ENCODE measurements at regions not wholly inside any gene's neighbourhood (a gene's known extent, or its start where the extent isn't known, plus 50 kb on each side); places are given as distances from the start of the nearest gene placed in this dataset.
A peak's percentile ranks its signal among the peaks of the same experiment; 100 is the strongest.
"Not testable (repeated sequence)": the region's sequence is repeated elsewhere in the genome, so short reads cannot be mapped to it uniquely, and the experiment has no call there.

DNA sequence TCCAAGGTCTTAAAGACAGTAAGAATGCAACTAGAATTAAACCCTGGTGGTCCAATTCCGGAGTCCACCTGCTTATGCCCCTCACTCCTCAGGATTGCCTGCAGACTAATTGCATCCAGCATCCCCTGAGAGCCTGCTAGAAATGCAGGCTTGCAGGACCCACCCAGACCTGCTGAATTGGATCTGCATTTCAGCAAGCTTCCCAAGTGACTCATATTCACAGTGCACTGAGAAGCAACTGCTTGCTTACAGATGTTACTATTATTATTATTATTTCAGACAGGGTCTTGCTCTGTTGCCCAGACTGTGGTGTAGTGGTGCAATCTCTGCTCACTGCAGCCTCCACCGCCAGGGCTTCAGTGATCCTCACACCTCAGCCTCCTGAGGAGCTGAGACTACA lies 83.5 kb upstream of the VGLL4 start:
- Mint-ChIP-seq H3K27me3 (peaks cover 16 to 18% of the 10 kb centered on the region in 2 donors), H3K36me3 (no peaks in the 10 kb centered on the region), H3K4me1 (peaks cover 4 to 5% (median 4%) of the 10 kb centered on the region in 3 donors), H3K27ac (no peak overlapping the region), H3K9me3 (no peaks in the 10 kb centered on the region), H3K4me3 (no peak overlapping the region)
- DNase-seq (no peak), ATAC-seq (replicated peaks in 1 of 4) (no peak)
- Histone ChIP-seq H3K27me3 (replicated peaks in 1 of 2; ENCODE audit: control insufficient read depth in 2 of 2, extremely low read depth in 1 of 2, insufficient read depth in 2 of 2, low read length in 1 of 2) (peaks cover 0 to 4% of the 10 kb centered on the region in 2 experiments), H3K4me3 (ENCODE audit: control insufficient read depth in 1 of 2, extremely low read depth in 1 of 2, low read length in 1 of 2) (no peak overlapping the region), H3K9me3 (no peaks in the 10 kb centered on the region), H3K4me1 (ENCODE audit: control insufficient read depth in 1 of 2, extremely low read depth in 1 of 2, insufficient read depth in 2 of 2, low read length in 2 of 2) (no peaks in the 10 kb centered on the region), H3K36me3 (ENCODE audit: control insufficient read depth in 2 of 2, extremely low read depth in 1 of 2, insufficient read depth in 1 of 2, low read length in 1 of 2) (no peaks in the 10 kb centered on the region), H3K27ac (ENCODE audit: low read length) (no peak overlapping the region)
- ChIA-PET CTCF (interaction anchor here in 1 of 2 donors (0.8 kb wide), 1 partner anchor 348 kb away, joined by 3 read pairs; no protein-coding TSS in a partner anchor), POLR2A (no interaction called here)
- 83% methylated on average over 2 of the region's 2 CpGs for WGBS (ENCODE audit: insufficient coverage)

- Mint-ChIP-seq H3K4me3 (no peak overlapping the region), H3K27me3 (peaks cover 16 to 19% of the 10 kb centered on the region in 2 donors), H3K9me3 (no peaks in the 10 kb centered on the region), H3K27ac (no peak overlapping the region), H3K36me3 (no peaks in the 10 kb centered on the region), H3K4me1 (peaks cover 4 to 5% (median 5%) of the 10 kb centered on the region in 3 donors)
- Histone ChIP-seq H3K4me1 (ENCODE audit: control insufficient read depth in 1 of 2, extremely low read depth in 1 of 2, insufficient read depth in 2 of 2, low read length in 2 of 2) (peaks cover 0 to under 1% of the 10 kb centered on the region in 2 experiments), H3K36me3 (ENCODE audit: control insufficient read depth in 2 of 2, extremely low read depth in 1 of 2, insufficient read depth in 1 of 2, low read length in 1 of 2) (no peaks in the 10 kb centered on the region), H3K9me3 (no peaks in the 10 kb centered on the region), H3K4me3 (ENCODE audit: control insufficient read depth in 1 of 2, extremely low read depth in 1 of 2, low read length in 1 of 2) (no peak overlapping the region), H3K27ac (ENCODE audit: low read length) (no peak overlapping the region), H3K27me3 (replicated peaks in 1 of 2; ENCODE audit: control insufficient read depth in 2 of 2, extremely low read depth in 1 of 2, insufficient read depth in 2 of 2, low read length in 1 of 2) (peaks cover 0 to 4% of the 10 kb centered on the region in 2 experiments)
- CTCF ChIA-PET: no interaction called here
- 84% methylated on average over 2 of the region's 3 CpGs for WGBS (ENCODE audit: insufficient coverage)
- DNase-seq (no peak), ATAC-seq (replicated peaks in 1 of 4) (no peak)
- POLR2A ChIA-PET: no interaction called here
These were observed 82.4 kb upstream of the VGLL4 start for GRCh38 chr3:11726146-11726545.

- H3K36me3 Mint-ChIP-seq; ATAC-seq (replicated peaks in 1 of 4); H3K36me3 ChIP-seq (ENCODE audit: control insufficient read depth in 2 of 2, extremely low read depth in 1 of 2, insufficient read depth in 1 of 2, low read length in 1 of 2); POLR2A ChIA-PET; H3K4me3 ChIP-seq (ENCODE audit: control insufficient read depth in 1 of 2, extremely low read depth in 1 of 2, low read length in 1 of 2); H3K27me3 ChIP-seq (replicated peaks in 1 of 2; ENCODE audit: control insufficient read depth in 2 of 2, extremely low read depth in 1 of 2, insufficient read depth in 2 of 2, low read length in 1 of 2); H3K27ac ChIP-seq (ENCODE audit: low read length); H3K27ac Mint-ChIP-seq; H3K9me3 Mint-ChIP-seq; DNase-seq; H3K4me1 ChIP-seq (ENCODE audit: control insufficient read depth in 1 of 2, extremely low read depth in 1 of 2, insufficient read depth in 2 of 2, low read length in 2 of 2); H3K9me3 ChIP-seq; CTCF ChIA-PET: not testable (repeated sequence)
- WGBS (ENCODE audit: insufficient coverage): 100% methylated on average over 1 of the region's 2 CpGs
- Mint-ChIP-seq H3K27me3 (peaks cover 16 to 20% of the 10 kb centered on the region in 2 donors), H3K4me3 (peak overlapping the region in 1 of 3 donors; percentile 18), H3K4me1 (peaks cover 11 to 13% (median 11%) of the 10 kb centered on the region in 3 donors)
These were observed 81.6 kb upstream of the VGLL4 start for GRCh38 chr3:11725340-11725641.

DNA sequence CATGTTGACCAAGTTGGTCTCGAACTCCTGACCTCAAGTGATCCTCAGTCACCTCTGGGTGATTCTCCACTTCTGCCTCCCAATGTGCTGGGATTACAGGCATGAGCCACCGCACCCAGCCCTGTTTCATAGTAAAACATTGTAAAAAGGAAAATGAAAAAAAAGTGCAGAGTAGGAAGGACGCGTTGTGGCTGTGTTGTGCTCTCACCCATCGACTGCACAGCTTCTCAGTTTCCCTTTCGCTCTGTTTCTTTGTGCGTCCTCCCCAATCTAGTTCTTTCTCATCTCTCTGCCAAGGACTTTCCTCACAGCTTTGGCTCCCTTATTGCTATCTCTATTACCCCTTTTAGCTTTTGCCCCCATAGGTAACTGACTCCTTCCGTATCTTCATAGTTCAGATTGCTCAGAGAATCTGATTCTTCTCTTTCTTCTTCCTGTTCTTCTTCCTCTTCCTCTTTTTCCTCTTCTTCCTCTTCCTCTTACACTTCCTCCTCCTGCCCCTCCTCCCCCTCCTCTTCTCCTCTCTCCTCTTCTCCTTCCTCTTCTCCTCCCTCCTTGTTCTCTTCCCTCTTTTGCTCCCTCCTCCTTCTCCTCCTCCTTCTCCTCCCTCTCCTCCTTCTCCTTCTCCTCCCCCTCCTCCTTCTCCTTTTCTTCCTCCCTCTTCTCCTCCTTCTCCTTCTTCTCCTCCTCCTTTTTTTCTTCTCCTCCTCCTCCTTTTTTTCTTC lies 81.1 kb upstream of the VGLL4 start:
- POLR2A ChIA-PET: no interaction called here
- peak overlapping the region in 1 of 2 donors; percentile 31 for H3K4me3 ChIP-seq (ENCODE audit: control insufficient read depth in 1 of 2, extremely low read depth in 1 of 2, low read length in 1 of 2)

GRCh38 chr3:11721479-11721878 lies 77.8 kb upstream of the VGLL4 start:
- Histone ChIP-seq H3K4me1 (ENCODE audit: control insufficient read depth in 1 of 2, extremely low read depth in 1 of 2, insufficient read depth in 2 of 2, low read length in 2 of 2) (peaks cover 0 to 21% of the 10 kb centered on the region in 2 experiments), H3K27ac (ENCODE audit: low read length) (no peak overlapping the region), H3K27me3 (replicated peaks in 1 of 2; ENCODE audit: control insufficient read depth in 2 of 2, extremely low read depth in 1 of 2, insufficient read depth in 2 of 2, low read length in 1 of 2) (peaks cover 0 to 9% of the 10 kb centered on the region in 2 experiments), H3K36me3 (ENCODE audit: control insufficient read depth in 2 of 2, extremely low read depth in 1 of 2, insufficient read depth in 1 of 2, low read length in 1 of 2) (no peaks in the 10 kb centered on the region), H3K9me3 (no peaks in the 10 kb centered on the region), H3K4me3 (ENCODE audit: control insufficient read depth in 1 of 2, extremely low read depth in 1 of 2, low read length in 1 of 2) (no peak overlapping the region)
- ATAC-seq (replicated peaks in 1 of 4) (no peak), DNase-seq (no peak)
- CTCF ChIA-PET: no interaction called here
- Mint-ChIP-seq H3K36me3 (no peaks in the 10 kb centered on the region), H3K4me1 (peaks cover 21 to 29% (median 27%) of the 10 kb centered on the region in 3 donors), H3K9me3 (no peaks in the 10 kb centered on the region), H3K27ac (no peak overlapping the region), H3K27me3 (peaks cover 16 to 20% of the 10 kb centered on the region in 2 donors), H3K4me3 (peak overlapping the region; percentile 87 to 97 (median 88))
- no CpG with 5 or more reads among the region's 9 CpGs for WGBS (ENCODE audit: insufficient coverage)
- POLR2A ChIA-PET: no interaction called here

More for the DNA sequence above, 81.1 kb upstream of the VGLL4 start:
- H3K9me3 ChIP-seq: no peaks in the 10 kb centered on the region
- Mint-ChIP-seq H3K4me3 (peak overlapping the region; percentile 28 to 47 (median 44)), H3K4me1 (peaks cover 11 to 13% (median 11%) of the 10 kb centered on the region in 3 donors), H3K36me3 (no peaks in the 10 kb centered on the region), H3K27ac (peak overlapping the region in 1 of 2 donors; percentile 5), H3K27me3 (peaks cover 16 to 20% of the 10 kb centered on the region in 2 donors), H3K9me3 (no peaks in the 10 kb centered on the region)
- H3K4me1 ChIP-seq (ENCODE audit: control insufficient read depth in 1 of 2, extremely low read depth in 1 of 2, insufficient read depth in 2 of 2, low read length in 2 of 2): peaks cover 0 to 11% of the 10 kb centered on the region in 2 experiments
- H3K27me3 ChIP-seq (replicated peaks in 1 of 2; ENCODE audit: control insufficient read depth in 2 of 2, extremely low read depth in 1 of 2, insufficient read depth in 2 of 2, low read length in 1 of 2): peaks cover 0 to 9% of the 10 kb centered on the region in 2 experiments
- ATAC-seq (replicated peaks in 1 of 4): no peak
- WGBS (ENCODE audit: insufficient coverage): 47% methylated on average over 6 of the region's 8 CpGs
- CTCF ChIA-PET: no interaction called here
- no peaks in the 10 kb centered on the region for H3K36me3 ChIP-seq (ENCODE audit: control insufficient read depth in 2 of 2, extremely low read depth in 1 of 2, insufficient read depth in 1 of 2, low read length in 1 of 2)
- peak in 1 of 35 experiments; percentile 11 for DNase-seq
- peak overlapping the region; percentile 38 for H3K27ac ChIP-seq (ENCODE audit: low read length)

GRCh38 chr3:11720917-11721411 lies 77.2 kb upstream of the VGLL4 start:
- Mint-ChIP-seq H3K4me1 (peaks cover 21 to 29% (median 27%) of the 10 kb centered on the region in 3 donors), H3K9me3 (no peaks in the 10 kb centered on the region), H3K27ac (peak overlapping the region; percentile 85 to 87), H3K27me3 (peaks cover 13 to 15% of the 10 kb centered on the region in 2 donors), H3K36me3 (no peaks in the 10 kb centered on the region), H3K4me3 (peak overlapping the region; percentile 87 to 97 (median 88))
- 93% methylated on average over 3 of the region's 8 CpGs for WGBS (ENCODE audit: insufficient coverage)
- ChIA-PET POLR2A (no interaction called here), CTCF (no interaction called here)
- DNase-seq: no peak
- H3K27me3 ChIP-seq (replicated peaks in 1 of 2; ENCODE audit: control insufficient read depth in 2 of 2, extremely low read depth in 1 of 2, insufficient read depth in 2 of 2, low read length in 1 of 2): peaks cover 0 to 9% of the 10 kb centered on the region in 2 experiments
- peak overlapping the region; percentile 31 for H3K27ac ChIP-seq (ENCODE audit: low read length)
- H3K9me3 ChIP-seq: no peaks in the 10 kb centered on the region
- peaks cover 0 to 21% of the 10 kb centered on the region in 2 experiments for H3K4me1 ChIP-seq (ENCODE audit: control insufficient read depth in 1 of 2, extremely low read depth in 1 of 2, insufficient read depth in 2 of 2, low read length in 2 of 2)
- H3K4me3 ChIP-seq (ENCODE audit: control insufficient read depth in 1 of 2, extremely low read depth in 1 of 2, low read length in 1 of 2): peak overlapping the region; percentile 72 to 84
- H3K36me3 ChIP-seq (ENCODE audit: control insufficient read depth in 2 of 2, extremely low read depth in 1 of 2, insufficient read depth in 1 of 2, low read length in 1 of 2): no peaks in the 10 kb centered on the region
- ATAC-seq (replicated peaks in 1 of 4): no peak
